Activated T-helper 2 cell treated with anti-CD3 and anti-CD28 coated beads, Interferon-gamma antibody, Interleukin-2, Interleukin-4, amounts not matched to agents 10 μg/mL and 5 μg/mL and 100 μg/mL, durations not matched to agents 14 hours and 24 hours and 36 hours (primary cell): ENCODE measurements at regions not wholly inside any gene's neighbourhood (a gene's known extent, or its start where the extent isn't known, plus 50 kb on each side); places are given as distances from the start of the nearest gene placed in this dataset.

Experiments
- DNase-seq: peaks from one replicate; pipeline ENCODE4 v3.0.0; 2021; ENCODE audit warnings: low spot score
- H3K27ac Mint-ChIP-seq: one replicate; pipeline ENCODE4 v1.8.0; 2021; ENCODE audit warnings: mixed read lengths
- H3K27me3 Mint-ChIP-seq: one replicate; pipeline ENCODE4 v1.8.0; 2021; ENCODE audit warnings: low read depth, mixed read lengths
- H3K36me3 Mint-ChIP-seq: one replicate; pipeline ENCODE4 v1.8.0; 2021; ENCODE audit warnings: low read depth, mixed read lengths
- H3K4me1 Mint-ChIP-seq: one replicate; pipeline ENCODE4 v1.8.0; 2021; ENCODE audit warnings: low read depth, mixed read lengths
- H3K4me3 Mint-ChIP-seq: one replicate; pipeline ENCODE4 v1.8.0; 2021; ENCODE audit warnings: low read depth, mild to moderate bottlenecking, moderate library complexity, mixed read lengths
- H3K9me3 Mint-ChIP-seq: one replicate; pipeline ENCODE4 v1.8.0; 2021; ENCODE audit warnings: mixed read lengths
- intact Hi-C: fragments of 100-400 bp; cut with micrococcal nuclease; formaldehyde crosslinking; loops from one replicate; pipeline ENCODE4 v1.15.1; 2023

- Mint-ChIP-seq H3K4me3 (no peak overlapping the region), H3K36me3 (no peaks in the 10 kb centered on the region), H3K27ac (no peak overlapping the region), H3K27me3 (peaks cover 6% of the 10 kb centered on the region), H3K9me3 (no peaks in the 10 kb centered on the region), H3K4me1 (peaks cover 3% of the 10 kb centered on the region)
- intact Hi-C loops, result no loop called here
- DNase-seq, result no peak
Observed at GRCh38 chr2:88837511-88838160, 146.2 kb downstream of the RPIA start.

DNA sequence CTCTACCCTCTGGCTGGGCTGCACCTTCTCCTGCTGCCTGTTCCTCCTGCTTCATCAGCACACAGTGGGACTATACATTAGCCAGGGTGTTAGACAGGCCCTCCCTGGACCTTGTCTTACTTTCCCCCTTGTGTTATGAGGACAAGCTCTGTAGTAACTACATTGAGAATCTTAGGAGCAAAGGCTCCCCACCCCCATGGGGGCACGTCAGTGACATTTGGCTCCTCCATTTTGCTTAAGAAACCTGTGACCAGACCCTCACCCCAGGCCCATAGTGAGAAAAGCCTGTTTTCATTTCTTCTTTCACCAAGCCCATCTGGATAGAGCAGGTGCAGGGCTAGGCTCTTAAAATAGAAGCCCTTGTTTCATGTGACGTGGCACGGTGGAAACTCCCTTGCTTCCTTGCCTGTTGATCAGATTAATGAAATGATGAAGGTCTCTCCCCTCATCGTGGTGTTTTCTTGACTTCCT, 146.7 kb downstream of the RPIA start:
- intact Hi-C loops, result no loop called here
- Mint-ChIP-seq H3K4me3 (no peak overlapping the region), H3K9me3 (no peaks in the 10 kb centered on the region), H3K4me1 (peaks cover 3% of the 10 kb centered on the region), H3K36me3 (no peaks in the 10 kb centered on the region), H3K27me3 (peaks cover 6% of the 10 kb centered on the region), H3K27ac (no peak overlapping the region)
- no peak for DNase-seq

GRCh38 chr2:88841224-88841929, 149.9 kb downstream of the RPIA start:
- no peaks in the 10 kb centered on the region for H3K9me3 Mint-ChIP-seq

DNA sequence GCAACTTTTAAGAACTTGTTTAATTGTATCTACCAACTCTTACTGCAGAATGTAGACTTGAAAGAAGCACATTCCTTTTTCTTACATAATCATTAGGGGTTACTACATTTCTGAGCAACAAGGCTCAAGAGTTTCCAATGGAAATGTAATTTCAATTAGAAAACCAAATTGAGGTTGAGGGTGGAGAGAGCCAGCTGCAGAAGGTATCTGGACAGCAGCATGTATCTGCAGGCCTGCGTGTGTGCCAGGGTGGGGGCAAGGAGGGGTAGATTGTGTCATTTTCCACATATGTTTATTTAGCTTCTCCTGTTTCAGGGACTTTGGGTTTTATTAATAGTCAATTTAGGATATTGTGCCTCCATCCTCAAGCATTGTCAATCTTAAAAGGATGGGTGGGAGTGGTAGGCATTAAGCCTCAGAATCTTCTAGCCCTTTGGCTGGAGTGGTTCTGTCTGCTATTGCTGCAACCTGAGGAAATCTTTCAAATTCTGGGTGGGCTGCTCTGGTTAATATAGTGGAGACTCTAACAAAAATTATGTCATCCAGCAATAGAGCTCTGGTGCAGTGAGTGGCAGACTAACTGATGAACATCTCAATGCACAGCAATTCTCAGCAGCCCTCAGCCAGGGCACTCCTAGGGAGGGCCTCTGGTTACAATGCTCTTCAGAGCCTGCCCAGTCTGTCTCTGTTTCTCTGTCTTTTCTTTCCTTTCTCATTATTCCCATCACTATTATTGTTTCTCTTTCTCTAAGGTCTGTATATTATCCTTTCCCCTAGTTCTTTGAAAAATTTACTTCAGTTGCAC, 151.4 kb downstream of the RPIA start:
- Mint-ChIP-seq H3K36me3 (no peaks in the 10 kb centered on the region), H3K27ac (no peak overlapping the region), H3K4me3 (no peak overlapping the region), H3K4me1 (peaks cover 3% of the 10 kb centered on the region), H3K27me3 (peaks cover 4% of the 10 kb centered on the region), H3K9me3 (no peaks in the 10 kb centered on the region)
- intact Hi-C loops, result no loop called here
- no peak for DNase-seq

More at GRCh38 chr2:88841224-88841929, 149.9 kb downstream of the RPIA start:
- Mint-ChIP-seq H3K4me1 (peaks cover 3% of the 10 kb centered on the region), H3K4me3 (no peak overlapping the region), H3K27ac (no peak overlapping the region), H3K36me3 (no peaks in the 10 kb centered on the region), H3K27me3 (peaks cover 4% of the 10 kb centered on the region)
- DNase-seq, result no peak
- intact Hi-C loops, result no loop called here

DNA sequence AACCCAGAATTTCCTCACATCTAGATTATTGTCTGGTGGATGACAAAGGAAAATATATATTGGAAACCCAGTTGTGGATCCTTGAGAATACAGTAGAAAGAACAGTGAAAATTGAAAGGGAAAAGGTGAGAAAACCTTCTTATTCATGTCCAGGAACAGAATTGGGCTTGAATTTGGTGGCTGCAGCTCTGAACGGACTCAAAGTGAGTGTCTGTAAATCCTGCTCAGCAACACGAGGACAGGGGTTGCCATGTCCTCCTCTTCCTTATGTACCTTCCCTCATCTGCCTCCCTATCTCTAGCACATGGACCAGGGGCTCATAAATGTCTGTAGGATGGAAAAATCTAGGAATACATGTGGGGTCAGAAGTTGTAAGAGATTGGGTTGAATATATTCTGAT, 152.2 kb downstream of the RPIA start:
- Mint-ChIP-seq H3K36me3 (no peaks in the 10 kb centered on the region), H3K4me3 (no peak overlapping the region), H3K27ac (no peak overlapping the region), H3K4me1 (peaks cover 1% of the 10 kb centered on the region), H3K27me3 (peaks cover 9% of the 10 kb centered on the region), H3K9me3 (no peaks in the 10 kb centered on the region)
- DNase-seq, result no peak
- intact Hi-C loops, result no loop called here

DNA sequence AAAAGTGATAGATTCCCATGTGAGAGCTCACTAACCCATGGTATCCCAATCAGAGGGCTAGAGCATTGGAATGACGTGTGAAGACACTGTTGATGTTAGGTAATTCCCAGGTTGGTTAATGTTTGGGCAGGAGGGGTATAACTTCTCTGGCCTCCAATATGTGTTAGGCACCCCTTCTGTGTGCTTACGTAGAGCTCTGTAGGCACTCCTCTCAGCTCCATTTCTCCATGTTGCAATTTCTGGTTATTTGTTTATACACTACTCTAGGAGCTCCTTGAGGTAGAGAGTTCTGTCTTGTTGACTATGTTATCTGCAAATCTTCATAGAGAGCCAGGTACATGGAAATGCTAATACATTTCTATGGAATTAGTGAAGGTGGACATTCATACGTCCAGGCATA, 153.5 kb downstream of the RPIA start:
- intact Hi-C loops, result no loop called here
- H3K27ac Mint-ChIP-seq, result no peak overlapping the region
- H3K9me3 Mint-ChIP-seq, result no peaks in the 10 kb centered on the region
- DNase-seq, result no peak
- no peaks in the 10 kb centered on the region for H3K36me3 Mint-ChIP-seq
- peaks cover 9% of the 10 kb centered on the region for H3K27me3 Mint-ChIP-seq
- H3K4me3 Mint-ChIP-seq, result no peak overlapping the region
- H3K4me1 Mint-ChIP-seq, result no peaks in the 10 kb centered on the region

DNA sequence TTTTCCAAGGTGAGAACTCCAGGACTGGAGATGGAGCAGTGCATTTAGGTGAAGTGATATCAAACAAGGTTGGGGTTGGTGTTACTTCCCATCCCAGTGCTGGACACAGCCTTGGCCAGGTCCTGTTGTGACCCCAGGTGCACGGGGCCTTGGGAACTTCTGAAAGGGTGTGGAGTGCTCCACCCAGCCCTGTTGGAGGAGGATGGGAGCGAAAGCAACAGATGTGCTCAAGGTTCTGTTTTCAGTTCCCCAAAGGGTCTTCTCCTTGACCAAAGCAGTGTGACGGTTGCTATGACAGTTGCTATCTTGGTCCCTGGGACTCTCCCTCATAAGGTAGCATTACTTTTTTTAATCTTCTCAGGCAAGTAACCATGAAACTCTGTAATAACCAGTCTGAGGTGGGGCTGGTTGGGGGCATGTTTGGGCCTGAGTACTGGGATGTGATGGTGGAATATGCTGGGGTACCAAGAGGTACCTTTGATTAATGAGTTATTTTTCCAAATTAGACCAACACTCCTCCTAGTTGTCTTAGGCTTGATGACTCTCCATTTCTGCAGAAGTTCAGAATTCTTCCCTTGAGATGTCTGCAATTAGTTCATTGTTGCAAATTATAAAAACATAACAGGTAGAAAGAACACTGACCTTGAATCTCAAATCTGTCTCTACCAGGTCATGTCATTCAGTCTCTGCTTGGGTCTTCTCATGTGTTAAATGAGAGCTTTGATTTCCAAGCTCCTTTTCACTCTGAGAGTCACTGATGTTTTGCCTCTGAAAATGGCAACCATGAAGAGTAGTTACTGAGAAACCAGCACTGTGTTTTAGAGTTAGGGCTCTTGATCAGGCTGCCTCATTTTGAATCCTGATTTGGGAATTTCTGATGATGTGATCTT, 154.5 kb downstream of the RPIA start:
- Mint-ChIP-seq H3K9me3 (no peaks in the 10 kb centered on the region), H3K27me3 (peaks cover 7% of the 10 kb centered on the region), H3K4me3 (no peak overlapping the region), H3K4me1 (no peaks in the 10 kb centered on the region), H3K36me3 (no peaks in the 10 kb centered on the region), H3K27ac (no peak overlapping the region)
- intact Hi-C loops, result no loop called here
- no peak for DNase-seq

GRCh38 chr2:88852753-88853402, 161.4 kb downstream of the RPIA start:
- no peaks in the 10 kb centered on the region for H3K9me3 Mint-ChIP-seq
- DNase-seq, result no peak
- H3K27ac Mint-ChIP-seq, result no peak overlapping the region
- peaks cover 3% of the 10 kb centered on the region for H3K4me1 Mint-ChIP-seq
- no peaks in the 10 kb centered on the region for H3K36me3 Mint-ChIP-seq
- H3K27me3 Mint-ChIP-seq, result peaks cover 11% of the 10 kb centered on the region
- no peak overlapping the region for H3K4me3 Mint-ChIP-seq
- intact Hi-C loops, result no loop called here

DNA sequence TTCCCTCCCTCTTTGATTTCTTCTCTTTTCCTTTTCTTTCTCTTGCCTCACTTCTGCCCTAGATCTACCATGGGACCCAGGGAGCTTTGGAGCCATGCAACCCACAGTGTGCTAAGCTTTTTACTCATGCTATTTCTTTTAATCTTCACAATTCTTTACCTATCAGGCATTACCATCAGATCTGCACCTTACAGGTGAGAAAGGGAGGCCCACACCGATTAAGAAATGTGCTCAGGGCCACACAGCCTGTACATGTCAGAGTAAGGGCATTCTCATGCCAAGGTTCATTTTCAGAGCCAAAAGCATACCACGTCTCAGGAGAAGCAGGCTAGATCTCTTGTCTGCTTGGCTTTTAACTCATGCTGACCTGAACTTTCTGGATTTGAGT, 161.9 kb downstream of the RPIA start:
- Mint-ChIP-seq H3K4me1 (peaks cover 3% of the 10 kb centered on the region), H3K36me3 (no peaks in the 10 kb centered on the region), H3K27me3 (peaks cover 8% of the 10 kb centered on the region), H3K9me3 (no peaks in the 10 kb centered on the region), H3K27ac (no peak overlapping the region), H3K4me3 (no peak overlapping the region)
- DNase-seq, result no peak
- intact Hi-C loops, result no loop called here

GRCh38 chr2:88854528-88854927, 163.1 kb downstream of the RPIA start:
- Mint-ChIP-seq H3K9me3 (no peaks in the 10 kb centered on the region), H3K4me1 (peaks cover 3% of the 10 kb centered on the region)

DNA sequence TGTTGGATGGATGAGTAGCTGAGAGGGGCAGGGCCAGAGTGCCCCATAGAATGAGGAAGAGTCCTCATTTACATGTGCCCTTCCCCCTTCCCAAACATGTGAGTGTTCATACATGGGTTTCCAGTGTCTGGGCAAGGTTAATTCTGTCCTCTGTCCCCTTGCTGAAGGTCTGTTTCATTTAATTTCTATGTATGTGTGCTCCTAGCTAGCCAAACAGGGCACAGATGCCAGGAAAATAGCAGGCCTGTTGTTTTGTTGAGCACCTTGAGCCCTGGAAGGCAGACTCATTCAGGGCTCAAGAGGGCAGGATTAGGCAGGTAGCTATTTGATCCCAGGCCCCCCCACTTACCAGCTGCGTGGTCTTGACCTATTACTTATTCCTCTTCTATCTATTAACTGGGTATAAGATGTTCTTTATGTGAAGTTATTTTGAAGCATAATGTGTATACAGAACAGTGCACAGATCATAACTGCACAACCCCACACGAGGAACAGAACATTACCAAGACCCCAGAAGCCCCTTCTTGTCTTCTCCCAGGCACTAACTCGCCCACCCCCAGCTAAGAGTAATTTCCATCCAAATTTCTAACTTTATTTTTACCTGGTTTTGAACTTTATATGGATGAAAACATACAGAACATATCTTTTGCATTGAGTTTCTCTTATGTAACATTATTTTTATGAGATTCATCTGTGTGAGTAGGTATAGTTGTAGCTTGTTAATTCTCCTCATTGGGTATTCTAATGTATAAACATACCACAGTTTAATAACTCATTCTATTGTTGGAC, 164.3 kb downstream of the RPIA start:
- H3K36me3 Mint-ChIP-seq, result no peaks in the 10 kb centered on the region
- peaks cover 3% of the 10 kb centered on the region for H3K4me1 Mint-ChIP-seq
- H3K4me3 Mint-ChIP-seq, result no peak overlapping the region
- H3K27ac Mint-ChIP-seq, result no peak overlapping the region
- DNase-seq, result no peak
- intact Hi-C loops, result no loop called here
- H3K9me3 Mint-ChIP-seq, result no peaks in the 10 kb centered on the region
- H3K27me3 Mint-ChIP-seq, result peaks cover 7% of the 10 kb centered on the region

More at GRCh38 chr2:88854528-88854927, 163.1 kb downstream of the RPIA start:
- Mint-ChIP-seq H3K36me3 (no peaks in the 10 kb centered on the region), H3K4me3 (no peak overlapping the region), H3K27me3 (peaks cover 5% of the 10 kb centered on the region), H3K27ac (no peak overlapping the region)
- intact Hi-C loops, result no loop called here
- DNase-seq, result no peak
